GM12874 (cell line): ENCODE measurements at regions not wholly inside any gene's neighbourhood (a gene's known extent, or its start where the extent isn't known, plus 50 kb on each side); places are given as distances from the start of the nearest gene placed in this dataset.

ENCODE experiments used
- TF ChIP-seq, protein P1 (sequence below): IDR thresholded peaks from 2 replicates; pipeline ENCODE4 v1.5.1; 2011; ENCODE audit warnings: low read depth, mild to moderate bottlenecking, control low read depth, low read length, moderate library complexity; ENCODE audit not compliant: insufficient read depth

DNA sequence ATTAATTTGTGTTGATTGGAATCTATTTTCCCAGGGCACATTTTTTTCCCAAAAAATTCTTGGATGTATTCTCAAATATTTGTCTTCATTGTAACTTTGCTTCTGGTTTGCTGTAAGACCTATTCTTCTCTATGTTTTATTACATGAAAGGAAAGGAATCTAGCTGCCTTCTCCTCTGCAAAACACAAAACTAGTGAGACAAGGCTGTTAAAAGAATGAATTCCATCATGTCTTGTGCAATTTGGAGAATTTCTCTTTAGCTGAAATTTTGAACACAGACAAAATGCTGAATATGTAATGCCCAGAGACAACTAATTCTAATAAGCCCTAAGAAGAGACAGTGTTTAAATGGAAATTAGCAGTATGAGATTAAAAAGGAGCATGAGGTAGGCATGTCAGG, 275.9 kb downstream of the CDH20 start:
- TF ChIP-seq, protein P1, sequence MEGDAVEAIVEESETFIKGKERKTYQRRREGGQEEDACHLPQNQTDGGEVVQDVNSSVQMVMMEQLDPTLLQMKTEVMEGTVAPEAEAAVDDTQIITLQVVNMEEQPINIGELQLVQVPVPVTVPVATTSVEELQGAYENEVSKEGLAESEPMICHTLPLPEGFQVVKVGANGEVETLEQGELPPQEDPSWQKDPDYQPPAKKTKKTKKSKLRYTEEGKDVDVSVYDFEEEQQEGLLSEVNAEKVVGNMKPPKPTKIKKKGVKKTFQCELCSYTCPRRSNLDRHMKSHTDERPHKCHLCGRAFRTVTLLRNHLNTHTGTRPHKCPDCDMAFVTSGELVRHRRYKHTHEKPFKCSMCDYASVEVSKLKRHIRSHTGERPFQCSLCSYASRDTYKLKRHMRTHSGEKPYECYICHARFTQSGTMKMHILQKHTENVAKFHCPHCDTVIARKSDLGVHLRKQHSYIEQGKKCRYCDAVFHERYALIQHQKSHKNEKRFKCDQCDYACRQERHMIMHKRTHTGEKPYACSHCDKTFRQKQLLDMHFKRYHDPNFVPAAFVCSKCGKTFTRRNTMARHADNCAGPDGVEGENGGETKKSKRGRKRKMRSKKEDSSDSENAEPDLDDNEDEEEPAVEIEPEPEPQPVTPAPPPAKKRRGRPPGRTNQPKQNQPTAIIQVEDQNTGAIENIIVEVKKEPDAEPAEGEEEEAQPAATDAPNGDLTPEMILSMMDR, result no peak

DNA sequence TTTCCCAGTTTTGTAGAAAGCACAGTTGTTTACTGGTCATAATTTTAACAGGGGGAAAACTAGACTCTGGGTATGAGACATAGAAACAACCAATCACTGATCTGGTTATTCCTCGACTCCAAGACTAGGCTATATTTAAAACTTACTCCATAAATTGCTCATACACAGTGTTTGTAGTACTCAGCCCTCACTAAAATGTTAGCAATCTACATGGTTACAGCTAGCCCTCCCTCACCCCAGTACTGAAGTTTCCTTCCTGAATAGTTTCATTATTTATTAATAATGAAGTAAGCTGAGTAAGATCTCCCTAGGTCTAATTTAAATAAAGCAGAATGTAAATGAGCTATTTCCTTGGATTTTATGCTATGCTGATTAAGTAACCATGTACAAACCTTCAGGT, 275.1 kb downstream of the CDH20 start:
- TF ChIP-seq, protein P1, result no peak

DNA sequence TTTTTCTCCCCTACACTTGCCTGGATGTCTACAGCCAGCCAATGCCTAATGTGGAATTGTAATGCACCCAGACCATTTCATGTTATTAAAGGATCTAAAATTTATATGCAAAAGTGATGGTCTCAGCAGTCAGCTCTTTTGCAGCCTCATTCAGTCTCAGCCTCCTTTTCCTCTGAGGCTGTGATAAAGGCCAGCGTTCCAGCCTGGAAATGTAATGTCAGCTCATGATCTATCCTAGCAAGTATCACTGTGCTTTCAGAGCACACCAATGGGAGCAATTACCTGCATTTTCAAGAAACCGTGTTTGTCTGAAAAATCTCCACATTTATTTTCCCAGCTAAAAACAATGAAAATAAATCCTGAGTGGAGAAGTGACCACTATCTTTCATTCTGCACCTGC, 274.6 kb downstream of the CDH20 start:
- TF ChIP-seq, protein P1, result no peak

DNA sequence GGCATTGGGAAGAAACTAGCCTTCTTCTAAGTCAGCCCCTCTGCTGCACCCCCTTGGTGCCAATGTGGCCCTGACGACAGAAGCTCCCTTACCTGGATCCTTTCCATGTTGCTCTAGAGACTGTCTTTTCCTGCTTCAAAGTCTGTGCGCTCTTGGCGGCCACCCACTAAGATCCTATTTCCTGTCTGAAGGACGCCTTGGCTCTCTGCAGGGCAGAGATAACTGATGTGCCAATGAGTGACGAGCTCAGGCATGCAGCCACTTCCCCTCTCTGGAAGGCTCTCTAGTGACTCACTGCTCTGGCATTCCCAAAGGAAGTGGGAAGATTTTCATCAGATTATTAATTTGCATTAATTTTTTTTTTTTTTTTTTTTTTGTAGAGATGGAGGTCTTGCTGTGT, 273.5 kb downstream of the CDH20 start:
- TF ChIP-seq, protein P1, result no peak

DNA sequence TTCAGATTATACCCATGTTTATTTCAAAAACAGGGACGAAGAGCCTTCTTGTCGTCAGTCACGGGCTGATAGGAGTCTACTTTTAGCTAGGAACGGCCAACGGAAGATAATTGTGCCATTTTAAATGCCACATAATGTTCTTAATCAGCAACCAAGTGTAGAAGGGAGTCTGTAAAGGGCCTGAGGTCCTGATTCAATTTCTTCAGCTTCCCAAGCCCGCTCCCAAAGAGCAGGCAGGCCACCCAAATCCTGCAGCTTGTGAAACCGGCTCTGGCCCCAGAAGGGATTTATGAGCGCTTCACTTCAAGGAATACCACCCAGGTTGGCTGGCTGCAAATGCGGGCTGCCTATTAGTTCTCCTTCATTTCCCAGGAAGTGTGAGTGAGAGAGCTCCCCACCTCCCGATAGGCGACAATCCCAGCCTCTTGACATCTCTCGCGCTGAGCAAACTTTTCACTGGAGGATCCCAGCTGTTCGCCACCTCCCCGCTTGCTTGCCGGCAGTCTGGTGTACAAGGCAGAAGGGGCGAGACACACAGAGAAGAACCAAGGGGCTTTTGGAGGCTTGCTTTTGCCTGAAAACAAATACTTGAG, 272.9 kb downstream of the CDH20 start:
- TF ChIP-seq, protein P1, result no peak

DNA sequence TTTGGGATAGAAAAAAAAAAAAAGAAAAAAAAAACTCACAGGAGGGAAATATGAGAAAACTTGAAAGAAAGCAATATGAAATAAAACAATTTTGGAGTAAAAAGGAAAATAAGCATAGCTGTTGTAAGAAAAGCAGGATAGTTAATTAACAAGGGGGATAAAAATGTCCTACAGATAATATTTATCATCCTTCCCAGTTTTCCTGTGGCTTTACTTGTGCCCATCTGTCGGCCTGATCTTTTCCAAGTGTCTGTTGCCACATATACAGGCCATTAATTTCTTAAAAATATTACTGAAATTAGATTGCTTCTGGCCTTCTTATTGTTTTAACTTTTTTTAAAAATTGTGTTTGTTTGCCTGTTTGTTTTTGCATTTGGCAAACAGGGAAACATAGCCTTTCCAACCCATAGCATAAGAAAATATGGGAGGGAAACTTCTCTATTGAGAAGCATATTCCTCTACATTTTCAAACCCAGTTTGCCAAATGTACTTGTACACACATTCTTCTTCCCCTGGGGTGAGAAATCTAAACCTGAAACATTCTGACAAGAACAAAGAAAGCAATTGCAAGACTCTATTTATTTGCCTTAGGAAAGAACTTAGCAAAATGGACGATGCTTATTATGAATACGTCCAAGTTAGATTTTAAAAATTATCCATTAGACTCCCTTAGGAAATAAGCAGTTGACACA, 272.3 kb downstream of the CDH20 start:
- TF ChIP-seq, protein P1, result no peak
